ENCODE measurements at regions not wholly inside any gene's neighbourhood (a gene's known extent, or its start where the extent isn't known, plus 50 kb on each side); places are given as distances from the start of the nearest gene placed in this dataset.

- no peaks in the 10 kb centered on the region for H3K36me3 ChIP-seq
- H3K4me3 ChIP-seq: no peak overlapping the region
- no peak overlapping the region for H3K27ac ChIP-seq
- no peak for DNase-seq (ENCODE audit: low spot score in 2 of 2)
- intact Hi-C loops (cut with DNase I; ENCODE audit: low total_unique reads): no loop called here
- H3K4me1 ChIP-seq: no peaks in the 10 kb centered on the region
- H3K9me3 ChIP-seq: no peaks in the 10 kb centered on the region
- H3K27me3 ChIP-seq: no peaks in the 10 kb centered on the region
- TF ChIP-seq CTCF (IDR thresholded peaks at IDR 0.05) (no peak), POLR2A (IDR thresholded peaks at IDR 0.05) (no peak), POLR2AphosphoS5 (IDR thresholded peaks at IDR 0.05) (no peak)
Observed at GRCh38 chr5:156134216-156134615, 192.7 kb upstream of the SGCD start.

GRCh38 chr5:156135531-156135930 is 191.4 kb upstream of the SGCD start:
- intact Hi-C loops (cut with DNase I; ENCODE audit: low total_unique reads): no loop called here
- no peak for DNase-seq (ENCODE audit: low spot score in 2 of 2)
- no peaks in the 10 kb centered on the region for H3K9me3 ChIP-seq

GRCh38 chr5:156137071-156137869 is 189.7 kb upstream of the SGCD start:
- Histone ChIP-seq H3K4me3 (no peak overlapping the region), H3K4me1 (no peaks in the 10 kb centered on the region), H3K27me3 (no peaks in the 10 kb centered on the region), H3K36me3 (no peaks in the 10 kb centered on the region), H3K27ac (no peak overlapping the region), H3K9me3 (peaks cover 0 to 8% of the 10 kb centered on the region in 2 donors)
- no peak for TF ChIP-seq CTCF (IDR thresholded peaks at IDR 0.05)
- TF ChIP-seq POLR2AphosphoS5 (IDR thresholded peaks at IDR 0.05): no peak
- TF ChIP-seq POLR2A (IDR thresholded peaks at IDR 0.05): no peak
- DNase-seq (ENCODE audit: low spot score in 2 of 2): no peak
- intact Hi-C loops (cut with DNase I; ENCODE audit: low total_unique reads): no loop called here

More at GRCh38 chr5:156135531-156135930, 191.4 kb upstream of the SGCD start:
- no peaks in the 10 kb centered on the region for H3K36me3 ChIP-seq
- H3K27ac ChIP-seq: no peak overlapping the region
- H3K27me3 ChIP-seq: no peaks in the 10 kb centered on the region
- H3K4me1 ChIP-seq: no peaks in the 10 kb centered on the region
- no peak overlapping the region for H3K4me3 ChIP-seq
- TF ChIP-seq POLR2A (IDR thresholded peaks at IDR 0.05): no peak

- intact Hi-C loops (cut with DNase I; ENCODE audit: low total_unique reads): no loop called here
- Histone ChIP-seq H3K27ac (no peak overlapping the region), H3K27me3 (no peaks in the 10 kb centered on the region), H3K9me3 (peaks cover 9 to 20% of the 10 kb centered on the region in 2 donors), H3K4me3 (no peak overlapping the region), H3K36me3 (no peaks in the 10 kb centered on the region), H3K4me1 (no peaks in the 10 kb centered on the region)
- TF ChIP-seq POLR2AphosphoS5 (IDR thresholded peaks at IDR 0.05) (no peak), CTCF (IDR thresholded peaks at IDR 0.05) (no peak), POLR2A (IDR thresholded peaks at IDR 0.05) (no peak)
- no peak for DNase-seq (ENCODE audit: low spot score in 2 of 2)
Observed at GRCh38 chr5:156142867-156143266, 184.1 kb upstream of the SGCD start.

GRCh38 chr5:156147261-156147943 is 179.6 kb upstream of the SGCD start:
- no peaks in the 10 kb centered on the region for H3K27me3 ChIP-seq
- DNase-seq (ENCODE audit: low spot score in 2 of 2): no peak
- TF ChIP-seq POLR2AphosphoS5 (IDR thresholded peaks at IDR 0.05) (no peak), POLR2A (IDR thresholded peaks at IDR 0.05) (no peak), CTCF (IDR thresholded peaks at IDR 0.05) (no peak)
- intact Hi-C loops (cut with DNase I; ENCODE audit: low total_unique reads): no loop called here
- H3K36me3 ChIP-seq: no peaks in the 10 kb centered on the region
- peaks cover 9 to 10% of the 10 kb centered on the region in 2 donors for H3K9me3 ChIP-seq
- H3K27ac ChIP-seq: no peak overlapping the region
- no peaks in the 10 kb centered on the region for H3K4me1 ChIP-seq
- no peak overlapping the region for H3K4me3 ChIP-seq
